A549 (cell line): ENCODE measurements at regions not wholly inside any gene's neighbourhood (a gene's known extent, or its start where the extent isn't known, plus 50 kb on each side); places are given as distances from the start of the nearest gene placed in this dataset.
"Not testable (repeated sequence)": the region's sequence is repeated elsewhere in the genome, so short reads cannot be mapped to it uniquely, and the experiment has no call there.

Experiments
- ATAC-seq, 2 experiments: fragments of 200-7000 bp in 1 of 2; fragments of >200 bp in 1 of 2; cut with Nextera tagmentation in 1 of 2; cut with Tn5 transposase in 1 of 2; 3 replicates each; pipeline versions ENCODE4 v1.8.0 to v1.9.1; 2018 to 2020; ENCODE audit warnings: mild to moderate bottlenecking in 1 of 2, moderate library complexity in 1 of 2
- CTCF ChIA-PET: fragments of 300-600 bp; sonication (Branson Sonifier 250); formaldehyde crosslinking; extraction: SDS; loops from one replicate; lab custom pipeline; 2021; ENCODE audit warnings: antibody characterized with exemption, inconsistent platforms; lab: Yijun Ruan, JAX
- POLR2A ChIA-PET: fragments of 350-600 bp; formaldehyde crosslinking; extraction: SDS; loops from one replicate; lab custom pipeline; 2021; ENCODE audit warnings: antibody characterized with exemption, inconsistent platforms; lab: Yijun Ruan, JAX
- DNase-seq, 2 experiments: peaks; one replicate each; pipeline versions ENCODE4 v3.0.0 to v3.0.0-alpha.2; 2011 to 2016; ENCODE audit warnings: low read depth in 1 of 2, low spot score in 1 of 2
- FAIRE-seq: peaks from 2 replicates; lab custom pipeline; 2011; peaks lifted over from hg19 to GRCh38; lab: Jason Lieb, UNC
- H3K27ac ChIP-seq, 2 experiments: fragments of >200 bp; sonication (Bioruptor Twin); formaldehyde crosslinking; 3 replicates each; pipeline ENCODE4 v1.5.1; 2016 to 2017
- H3K4me1 ChIP-seq: fragments of >200 bp; sonication (Bioruptor Twin); formaldehyde crosslinking; 3 replicates; pipeline ENCODE4 v1.6.1; 2016
- H3K4me2 ChIP-seq: fragments of >200 bp; sonication (Bioruptor Twin); formaldehyde crosslinking; 3 replicates; pipeline ENCODE4 v1.6.1; 2016
- H3K4me3 ChIP-seq: fragments of >200 bp; sonication (Bioruptor Twin); formaldehyde crosslinking; 3 replicates; pipeline ENCODE4 v1.5.1; 2016
- H3K9me3 ChIP-seq: fragments of >200 bp; sonication (Bioruptor Twin); formaldehyde crosslinking; 3 replicates; pipeline ENCODE4 v1.6.1; 2016
- BHLHE40 ChIP-seq: IDR thresholded peaks from 2 replicates; pipeline ENCODE4 v1.6.1; 2012; ENCODE audit warnings: low read depth, low read length, inconsistent platforms
- CBX2 ChIP-seq: fragments of 200-600 bp; sonication (generic); IDR thresholded peaks from 2 replicates; pipeline ENCODE4 v1.6.1; 2016; ENCODE audit warnings: low read depth, mild to moderate bottlenecking, borderline replicate concordance
- EHMT2 ChIP-seq: fragments of 200-600 bp; sonication (generic); IDR thresholded peaks from 2 replicates; pipeline ENCODE4 v1.6.1; 2016; ENCODE audit warnings: antibody characterized with exemption, low read depth, mild to moderate bottlenecking, moderate library complexity
- FOXS1 ChIP-seq: fragments of 250-450 bp; sonication (Bioruptor Pico); IDR thresholded peaks from 2 replicates; pipeline ENCODE4 v1.5.0; 2020; ENCODE audit warnings: mild to moderate bottlenecking, moderate library complexity
- GATA3 ChIP-seq: IDR thresholded peaks from 2 replicates; pipeline ENCODE4 v1.6.1; 2012; ENCODE audit warnings: borderline replicate concordance
- HDAC2 ChIP-seq: fragments of 200-600 bp; sonication (generic); IDR thresholded peaks from 2 replicates; pipeline ENCODE4 v1.6.1; 2016
- HEYL ChIP-seq: fragments of 250-450 bp; sonication (Bioruptor Pico); IDR thresholded peaks from 2 replicates; pipeline ENCODE4 v1.8.0; 2021; ENCODE audit warnings: mild to moderate bottlenecking, moderate library complexity
- HOXB5 ChIP-seq: fragments of 250-450 bp; sonication (Bioruptor Pico); IDR thresholded peaks from 2 replicates; pipeline ENCODE4 v1.5.0; 2020; ENCODE audit warnings: mild to moderate bottlenecking, moderate library complexity
- JUNB ChIP-seq: fragments of >200 bp; sonication (Bioruptor Twin); formaldehyde crosslinking; IDR thresholded peaks from 2 replicates; pipeline ENCODE4 v1.6.1; 2016
- KDM5A ChIP-seq: fragments of 200-600 bp; sonication (generic); IDR thresholded peaks from 2 replicates; pipeline ENCODE4 v1.6.1; 2016; ENCODE audit warnings: antibody characterized with exemption, mild to moderate bottlenecking
- MAFK ChIP-seq: fragments of 450-650 bp; IDR thresholded peaks from 2 replicates; pipeline ENCODE4 v1.6.1; 2014; ENCODE audit not compliant: partially characterized antibody
- MAZ ChIP-seq: fragments of 150-350 bp; IDR thresholded peaks from 2 replicates; pipeline ENCODE4 v1.6.1; 2014; ENCODE audit warnings: antibody characterized with exemption, low read depth, low read length, borderline replicate concordance
- MYC ChIP-seq: IDR thresholded peaks from 2 replicates; pipeline ENCODE4 v1.6.1; 2012; ENCODE audit warnings: mild to moderate bottlenecking, inconsistent platforms, low read length, improper control_type of control experiment, borderline replicate concordance
- PHF8 ChIP-seq: fragments of 200-600 bp; sonication (generic); IDR thresholded peaks from 2 replicates; pipeline ENCODE4 v1.6.1; 2016; ENCODE audit warnings: low read depth, mild to moderate bottlenecking, antibody characterized with exemption, moderate library complexity, borderline replicate concordance
- RCOR1 ChIP-seq: fragments of 150-350 bp; IDR thresholded peaks from 2 replicates; pipeline ENCODE4 v1.6.1; 2014; ENCODE audit warnings: antibody characterized with exemption, low read length, low read depth
- SMC3 ChIP-seq: fragments of >200 bp; sonication (Bioruptor Twin); formaldehyde crosslinking; IDR thresholded peaks from 3 replicates; pipeline ENCODE4 v1.6.1; 2018; ENCODE audit warnings: inconsistent platforms
- ZFP36 ChIP-seq: fragments of 450-650 bp; IDR thresholded peaks from 2 replicates; pipeline ENCODE4 v1.6.1; 2014; ENCODE audit warnings: borderline replicate concordance; ENCODE audit not compliant: partially characterized antibody
- ZNF302 ChIP-seq: fragments of 250-450 bp; sonication (Bioruptor Pico); IDR thresholded peaks from 2 replicates; pipeline ENCODE4 v1.9.0; 2021; ENCODE audit warnings: inconsistent platforms, mild to moderate bottlenecking, moderate library complexity
- WGBS: methylation state at CpG from one replicate; pipeline ENCODE4 v1.1.6; 2017; ENCODE audit errors: missing lambda C conversion rate; 5-methylcytosine and 5-hydroxymethylcytosine counted together
- TF ChIP-seq, protein P1 (sequence below): fragments of 200-600 bp; sonication (generic); IDR thresholded peaks from 2 replicates; pipeline ENCODE4 v1.6.1; 2016; ENCODE audit warnings: antibody characterized with exemption, mild to moderate bottlenecking, moderate library complexity
- TF ChIP-seq, protein P2 (sequence below): fragments of >200 bp; sonication (Bioruptor Twin); formaldehyde crosslinking; IDR thresholded peaks from 3 replicates; pipeline ENCODE4 v1.6.1; 2016
- TF ChIP-seq, protein P3 (sequence below): IDR thresholded peaks from 2 replicates; pipeline ENCODE4 v1.6.1; 2012
- TF ChIP-seq, protein P4 (sequence below): fragments of 250-450 bp; sonication (Bioruptor Pico); IDR thresholded peaks from 2 replicates; pipeline ENCODE4 v1.5.0; 2021; ENCODE audit warnings: mild to moderate bottlenecking, moderate library complexity, borderline replicate concordance
- TF ChIP-seq, protein P5 (sequence below): fragments of >200 bp; sonication (Bioruptor Twin); formaldehyde crosslinking; IDR thresholded peaks from 2 replicates; pipeline ENCODE4 v1.6.1; 2016

DNA sequence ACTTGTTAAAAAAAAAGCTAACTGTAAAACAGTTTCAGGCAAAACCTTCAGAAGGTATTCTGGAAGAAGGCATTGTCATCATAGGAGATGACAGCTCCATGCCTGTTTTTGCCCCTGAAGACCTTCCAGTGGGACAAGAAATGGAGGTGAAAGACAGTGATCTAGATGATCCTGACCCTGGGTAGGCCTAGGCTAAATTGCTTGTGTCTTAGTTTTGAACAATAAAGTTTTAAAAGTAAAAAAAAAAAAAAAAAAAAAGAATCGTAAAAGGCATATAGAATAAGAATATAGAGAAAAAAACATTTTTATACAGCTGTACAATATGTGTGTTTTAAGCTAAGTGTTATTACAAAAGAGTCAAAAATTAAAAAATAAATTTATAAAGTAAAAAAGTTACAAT lies 106.6 kb upstream of the PLXNA2 start (continued):
- TF ChIP-seq, protein P1, sequence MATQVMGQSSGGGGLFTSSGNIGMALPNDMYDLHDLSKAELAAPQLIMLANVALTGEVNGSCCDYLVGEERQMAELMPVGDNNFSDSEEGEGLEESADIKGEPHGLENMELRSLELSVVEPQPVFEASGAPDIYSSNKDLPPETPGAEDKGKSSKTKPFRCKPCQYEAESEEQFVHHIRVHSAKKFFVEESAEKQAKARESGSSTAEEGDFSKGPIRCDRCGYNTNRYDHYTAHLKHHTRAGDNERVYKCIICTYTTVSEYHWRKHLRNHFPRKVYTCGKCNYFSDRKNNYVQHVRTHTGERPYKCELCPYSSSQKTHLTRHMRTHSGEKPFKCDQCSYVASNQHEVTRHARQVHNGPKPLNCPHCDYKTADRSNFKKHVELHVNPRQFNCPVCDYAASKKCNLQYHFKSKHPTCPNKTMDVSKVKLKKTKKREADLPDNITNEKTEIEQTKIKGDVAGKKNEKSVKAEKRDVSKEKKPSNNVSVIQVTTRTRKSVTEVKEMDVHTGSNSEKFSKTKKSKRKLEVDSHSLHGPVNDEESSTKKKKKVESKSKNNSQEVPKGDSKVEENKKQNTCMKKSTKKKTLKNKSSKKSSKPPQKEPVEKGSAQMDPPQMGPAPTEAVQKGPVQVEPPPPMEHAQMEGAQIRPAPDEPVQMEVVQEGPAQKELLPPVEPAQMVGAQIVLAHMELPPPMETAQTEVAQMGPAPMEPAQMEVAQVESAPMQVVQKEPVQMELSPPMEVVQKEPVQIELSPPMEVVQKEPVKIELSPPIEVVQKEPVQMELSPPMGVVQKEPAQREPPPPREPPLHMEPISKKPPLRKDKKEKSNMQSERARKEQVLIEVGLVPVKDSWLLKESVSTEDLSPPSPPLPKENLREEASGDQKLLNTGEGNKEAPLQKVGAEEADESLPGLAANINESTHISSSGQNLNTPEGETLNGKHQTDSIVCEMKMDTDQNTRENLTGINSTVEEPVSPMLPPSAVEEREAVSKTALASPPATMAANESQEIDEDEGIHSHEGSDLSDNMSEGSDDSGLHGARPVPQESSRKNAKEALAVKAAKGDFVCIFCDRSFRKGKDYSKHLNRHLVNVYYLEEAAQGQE = no peak
- no peak for TF ChIP-seq MAFK
- TF ChIP-seq MYC = no peak
- no peak for TF ChIP-seq JUNB
- TF ChIP-seq RCOR1 = no peak
- no peak for TF ChIP-seq EHMT2
- TF ChIP-seq HEYL (CRISPR knock-in tag) = no peak
- TF ChIP-seq ZNF302 = no peak
- TF ChIP-seq CBX2 = no peak

DNA sequence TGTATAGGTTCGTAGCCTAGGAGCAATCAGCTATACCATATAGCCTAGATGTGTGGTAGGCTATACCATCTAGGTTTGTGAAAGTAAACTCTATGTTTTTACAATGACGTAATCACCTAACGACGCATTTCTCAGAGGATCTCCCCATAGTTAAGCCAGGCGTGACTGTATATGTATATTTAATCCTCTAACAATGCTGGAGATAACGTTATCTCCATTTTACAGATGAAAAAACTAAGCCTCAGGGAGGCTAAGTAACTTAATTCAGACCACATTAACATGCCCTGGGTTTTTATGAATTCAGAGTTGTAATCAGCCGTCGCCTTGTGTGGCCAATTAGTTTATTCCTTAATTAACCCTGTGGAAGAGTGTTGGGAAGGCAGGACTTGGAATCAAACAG lies 107.7 kb upstream of the PLXNA2 start:
- no peak for DNase-seq
- ATAC-seq = no peak

DNA sequence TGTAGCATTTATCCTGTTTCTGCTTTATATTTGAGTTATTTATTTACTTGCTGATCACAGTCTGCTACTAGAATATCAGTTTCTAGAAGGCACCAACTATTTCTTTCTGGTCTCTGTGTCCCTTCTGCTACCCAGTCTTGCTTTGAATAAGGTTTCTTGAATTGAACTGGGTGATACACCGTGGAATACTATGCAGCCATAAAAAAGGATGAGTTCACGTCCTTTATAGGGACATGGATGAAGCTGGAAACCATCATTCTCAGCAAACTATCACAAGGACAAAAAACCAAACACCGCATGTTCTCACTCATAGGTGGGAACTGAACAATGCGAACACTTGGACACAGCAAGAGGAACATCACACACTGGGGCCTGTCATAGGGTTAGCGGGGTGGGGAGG lies 109.6 kb upstream of the PLXNA2 start:
- 44% methylated on average over 5 of the region's 5 CpGs for WGBS
- not testable (repeated sequence) for ATAC-seq

More for the DNA sequence above, 107.7 kb upstream of the PLXNA2 start:
- Histone ChIP-seq H3K9me3 (no peaks in the 10 kb centered on the region), H3K27ac (no peak overlapping the region), H3K4me3 (no peak overlapping the region), H3K4me1 (no peaks in the 10 kb centered on the region), H3K4me2 (no peak overlapping the region)
- no peak for FAIRE-seq
- WGBS = 54% methylated on average over 8 of the region's 8 CpGs
- ChIA-PET POLR2A (no interaction called here), CTCF (no interaction called here)
- TF ChIP-seq FOXS1 (CRISPR knock-in tag) = no peak
- TF ChIP-seq HOXB5 (CRISPR knock-in tag) = no peak
- TF ChIP-seq, protein P2, sequence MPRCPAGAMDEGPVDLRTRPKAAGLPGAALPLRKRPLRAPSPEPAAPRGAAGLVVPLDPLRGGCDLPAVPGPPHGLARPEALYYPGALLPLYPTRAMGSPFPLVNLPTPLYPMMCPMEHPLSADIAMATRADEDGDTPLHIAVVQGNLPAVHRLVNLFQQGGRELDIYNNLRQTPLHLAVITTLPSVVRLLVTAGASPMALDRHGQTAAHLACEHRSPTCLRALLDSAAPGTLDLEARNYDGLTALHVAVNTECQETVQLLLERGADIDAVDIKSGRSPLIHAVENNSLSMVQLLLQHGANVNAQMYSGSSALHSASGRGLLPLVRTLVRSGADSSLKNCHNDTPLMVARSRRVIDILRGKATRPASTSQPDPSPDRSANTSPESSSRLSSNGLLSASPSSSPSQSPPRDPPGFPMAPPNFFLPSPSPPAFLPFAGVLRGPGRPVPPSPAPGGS = no peak
- TF ChIP-seq MAZ = no peak
- TF ChIP-seq HDAC2 = no peak
- TF ChIP-seq BHLHE40 = no peak

DNA sequence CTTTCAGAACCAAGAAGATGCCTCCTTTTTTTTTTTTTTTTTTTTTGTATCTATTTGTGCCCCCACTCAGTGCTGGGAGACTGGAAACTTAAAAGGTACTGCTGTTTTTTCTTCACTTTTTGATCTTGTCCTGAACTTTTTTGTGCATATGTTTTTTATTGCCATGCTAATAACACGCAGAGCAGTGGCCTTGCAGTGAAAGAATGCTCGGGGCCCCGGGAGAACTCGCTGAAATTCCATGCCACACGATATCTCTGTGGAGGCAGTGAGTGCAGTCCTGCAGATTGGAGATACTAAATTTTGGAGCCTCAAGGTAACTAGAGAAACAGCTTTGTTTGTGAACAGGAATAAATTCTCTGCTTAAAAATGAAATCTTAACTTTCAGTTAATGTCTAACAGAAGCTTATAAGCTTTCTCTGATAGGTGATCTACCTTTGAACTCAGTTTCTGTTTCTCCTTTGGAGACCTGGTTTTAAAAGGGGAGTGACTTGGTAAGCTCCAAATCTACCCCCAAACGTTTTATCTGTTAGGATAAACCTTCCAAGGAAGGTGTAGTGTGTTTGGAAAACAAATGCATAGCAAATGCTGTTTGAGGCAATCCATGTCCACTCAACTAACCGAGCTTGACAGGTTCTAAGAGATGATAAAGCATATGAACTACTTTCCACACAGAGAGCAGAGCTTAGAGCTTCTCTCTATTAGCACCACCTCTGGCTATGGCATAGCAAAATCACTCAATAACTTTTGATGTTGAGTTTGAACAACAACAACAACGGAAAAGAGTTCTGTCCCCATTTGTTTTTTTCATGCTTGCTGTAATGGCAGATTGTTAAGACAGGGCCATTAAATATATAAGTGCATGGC lies 113.7 kb upstream of the PLXNA2 start:
- FAIRE-seq = no peak
- ATAC-seq = no peak
- no peaks in the 10 kb centered on the region for H3K9me3 ChIP-seq
- no peak overlapping the region for H3K4me2 ChIP-seq
- 4% methylated on average over 8 of the region's 8 CpGs for WGBS
- TF ChIP-seq, protein P3, sequence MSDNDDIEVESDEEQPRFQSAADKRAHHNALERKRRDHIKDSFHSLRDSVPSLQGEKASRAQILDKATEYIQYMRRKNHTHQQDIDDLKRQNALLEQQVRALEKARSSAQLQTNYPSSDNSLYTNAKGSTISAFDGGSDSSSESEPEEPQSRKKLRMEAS = no peak
- TF ChIP-seq, protein P4, sequence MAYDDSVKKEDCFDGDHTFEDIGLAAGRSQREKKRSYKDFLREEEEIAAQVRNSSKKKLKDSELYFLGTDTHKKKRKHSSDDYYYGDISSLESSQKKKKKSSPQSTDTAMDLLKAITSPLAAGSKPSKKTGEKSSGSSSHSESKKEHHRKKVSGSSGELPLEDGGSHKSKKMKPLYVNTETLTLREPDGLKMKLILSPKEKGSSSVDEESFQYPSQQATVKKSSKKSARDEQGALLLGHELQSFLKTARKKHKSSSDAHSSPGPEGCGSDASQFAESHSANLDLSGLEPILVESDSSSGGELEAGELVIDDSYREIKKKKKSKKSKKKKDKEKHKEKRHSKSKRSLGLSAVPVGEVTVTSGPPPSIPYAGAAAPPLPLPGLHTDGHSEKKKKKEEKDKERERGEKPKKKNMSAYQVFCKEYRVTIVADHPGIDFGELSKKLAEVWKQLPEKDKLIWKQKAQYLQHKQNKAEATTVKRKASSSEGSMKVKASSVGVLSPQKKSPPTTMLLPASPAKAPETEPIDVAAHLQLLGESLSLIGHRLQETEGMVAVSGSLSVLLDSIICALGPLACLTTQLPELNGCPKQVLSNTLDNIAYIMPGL = no peak
- TF ChIP-seq PHF8 (no peak), KDM5A (no peak), SMC3 (no peak), RCOR1 (no peak), GATA3 (no peak), ZFP36 (no peak)
- TF ChIP-seq, protein P5, sequence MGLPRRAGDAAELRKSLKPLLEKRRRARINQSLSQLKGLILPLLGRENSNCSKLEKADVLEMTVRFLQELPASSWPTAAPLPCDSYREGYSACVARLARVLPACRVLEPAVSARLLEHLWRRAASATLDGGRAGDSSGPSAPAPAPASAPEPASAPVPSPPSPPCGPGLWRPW = no peak
- no peak overlapping the region for H3K4me3 ChIP-seq
- ChIA-PET POLR2A (no interaction called here), CTCF (interaction anchor here (0.8 to 0.9 kb wide), 2 partner anchors 10 to 26 kb away, joined by 3 to 5 read pairs; no protein-coding TSS in a partner anchor)
- no peaks in the 10 kb centered on the region for H3K4me1 ChIP-seq
- DNase-seq = no peak
- H3K27ac ChIP-seq = no peak overlapping the region

More for the DNA sequence above, 109.6 kb upstream of the PLXNA2 start:
- H3K27ac ChIP-seq, H3K4me2 ChIP-seq, DNase-seq, H3K4me1 ChIP-seq, CTCF ChIA-PET, FAIRE-seq, POLR2A ChIA-PET, H3K9me3 ChIP-seq, H3K4me3 ChIP-seq: not testable (repeated sequence)
